H9 (cell line): ENCODE measurements at regions not wholly inside any gene's neighbourhood (a gene's known extent, or its start where the extent isn't known, plus 50 kb on each side); places are given as distances from the start of the nearest gene placed in this dataset.

Experiments
- DNase-seq: peaks from one replicate; pipeline ENCODE4 v3.0.0-alpha.2; 2017
- H2AFZ ChIP-seq: one replicate; pipeline ENCODE4 v1.6.1; 2013; ENCODE audit warnings: mild to moderate bottlenecking, low read length, control low read depth, moderate library complexity
- H2AK5ac ChIP-seq: 2 replicates; pipeline ENCODE4 v1.6.1; 2013; ENCODE audit warnings: low read length, control low read depth, mixed read lengths; ENCODE audit not compliant: insufficient read length
- H2BK120ac ChIP-seq: one replicate; pipeline ENCODE4 v1.6.1; 2013; ENCODE audit warnings: low read depth, mild to moderate bottlenecking, low read length, control low read depth, inconsistent platforms; ENCODE audit not compliant: poor library complexity, severe bottlenecking
- H2BK12ac ChIP-seq: 2 replicates; pipeline ENCODE4 v1.6.1; 2013; ENCODE audit warnings: low read length, control low read depth, mixed read lengths, low read depth; ENCODE audit not compliant: insufficient read length
- H2BK15ac ChIP-seq: 2 replicates; pipeline ENCODE4 v1.6.1; 2013; ENCODE audit warnings: low read depth, low read length, control low read depth
- H2BK20ac ChIP-seq: one replicate; pipeline ENCODE4 v1.6.1; 2013; ENCODE audit warnings: low read depth, mild to moderate bottlenecking, low read length, control low read depth, inconsistent platforms; ENCODE audit not compliant: poor library complexity, severe bottlenecking
- H2BK5ac ChIP-seq: 2 replicates; pipeline ENCODE4 v1.6.1; 2013; ENCODE audit warnings: low read length, control low read depth, mixed read lengths; ENCODE audit not compliant: insufficient read length
- H3K14ac ChIP-seq: 2 replicates; pipeline ENCODE4 v1.6.1; 2013; ENCODE audit warnings: low read length, control low read depth; ENCODE audit not compliant: insufficient read depth
- H3K18ac ChIP-seq: 2 replicates; pipeline ENCODE4 v1.6.1; 2013; ENCODE audit warnings: low read depth, mild to moderate bottlenecking, mixed read lengths, low read length, control low read depth; ENCODE audit not compliant: insufficient read length
- H3K23ac ChIP-seq: 2 replicates; pipeline ENCODE4 v1.6.1; 2013; ENCODE audit warnings: low read length, control low read depth, mixed read lengths, low read depth; ENCODE audit not compliant: insufficient read length
- H3K23me2 ChIP-seq: 2 replicates; pipeline ENCODE4 v1.6.1; 2013; ENCODE audit warnings: low read depth, mild to moderate bottlenecking, mixed read lengths, low read length, control low read depth; ENCODE audit not compliant: insufficient read length, poor library complexity, severe bottlenecking
- H3K27ac ChIP-seq: 2 replicates; pipeline ENCODE4 v1.5.1; 2013; ENCODE audit warnings: low read length, control low read depth, mixed read lengths, low read depth; ENCODE audit not compliant: insufficient read length
- H3K27me3 ChIP-seq: 2 replicates; pipeline ENCODE4 v1.6.1; 2013; ENCODE audit warnings: low read length, control low read depth, inconsistent platforms; ENCODE audit not compliant: insufficient read depth
- H3K4ac ChIP-seq: 2 replicates; pipeline ENCODE4 v1.6.1; 2013; ENCODE audit warnings: low read depth, mild to moderate bottlenecking, control low read depth, inconsistent platforms, low read length, moderate library complexity
- H3K4me1 ChIP-seq: 2 replicates; pipeline ENCODE4 v1.6.1; 2013; ENCODE audit warnings: low read length, control low read depth, inconsistent platforms; ENCODE audit not compliant: insufficient read depth
- H3K4me2 ChIP-seq: 2 replicates; pipeline ENCODE4 v1.6.1; 2013; ENCODE audit warnings: low read length, control low read depth, mixed read lengths; ENCODE audit not compliant: insufficient read length, insufficient read depth
- H3K56ac ChIP-seq: 2 replicates; pipeline ENCODE4 v1.6.1; 2013; ENCODE audit warnings: low read depth, mild to moderate bottlenecking, mixed read lengths, low read length, control low read depth; ENCODE audit not compliant: insufficient read length
- H3K79me1 ChIP-seq: 2 replicates; pipeline ENCODE4 v1.6.1; 2013; ENCODE audit warnings: low read depth, mild to moderate bottlenecking, moderate library complexity, low read length, control low read depth, inconsistent platforms; ENCODE audit not compliant: insufficient read depth, poor library complexity, severe bottlenecking
- H3K79me2 ChIP-seq: 2 replicates; pipeline ENCODE4 v1.6.1; 2013; ENCODE audit warnings: low read length, control low read depth, inconsistent platforms; ENCODE audit not compliant: insufficient read depth
- H3K9ac ChIP-seq: 2 replicates; pipeline ENCODE4 v1.6.1; 2013; ENCODE audit warnings: low read length, control low read depth, mixed read lengths; ENCODE audit not compliant: insufficient read length; ENCODE audit errors: extremely low read depth
- H3K9me3 ChIP-seq: one replicate; pipeline ENCODE4 v1.6.1; 2013; ENCODE audit warnings: low read depth, low read length, inconsistent platforms; ENCODE audit not compliant: control insufficient read depth
- H3T11ph ChIP-seq: one replicate; pipeline ENCODE4 v1.6.1; 2013; ENCODE audit warnings: mild to moderate bottlenecking, low read length, control low read depth, inconsistent platforms
- H4K20me1 ChIP-seq: one replicate; pipeline ENCODE4 v1.6.1; 2013; ENCODE audit not compliant: control insufficient read depth, insufficient read length, insufficient read depth
- H4K5ac ChIP-seq: 2 replicates; pipeline ENCODE4 v1.6.1; 2013; ENCODE audit warnings: low read depth, mild to moderate bottlenecking, mixed read lengths, low read length, control low read depth; ENCODE audit not compliant: insufficient read length
- H4K8ac ChIP-seq: replicated peaks from 2 replicates; pipeline ENCODE4 v1.6.1; 2013; ENCODE audit warnings: low read length, control low read depth, mixed read lengths, low read depth; ENCODE audit not compliant: insufficient read length
- H4K91ac ChIP-seq: 2 replicates; pipeline ENCODE4 v1.6.1; 2013; ENCODE audit warnings: low read depth, mild to moderate bottlenecking, moderate library complexity, mixed read lengths, low read length, control low read depth; ENCODE audit not compliant: insufficient read length
- H3K27ac Mint-ChIP-seq, 3 experiments: 2 replicates in 2 of 3; 3 replicates in 1 of 3; pipeline ENCODE4 v1.8.0; 2020 to 2021; ENCODE audit warnings: mixed read lengths in 3 of 3, mild to moderate bottlenecking in 1 of 3, moderate library complexity in 1 of 3
- H3K27me3 Mint-ChIP-seq: 2 replicates; pipeline ENCODE4 v1.8.0; 2021; ENCODE audit warnings: low read depth, mild to moderate bottlenecking, moderate library complexity, mixed read lengths
- H3K36me3 Mint-ChIP-seq, 3 experiments: 2 replicates in 2 of 3; 3 replicates in 1 of 3; pipeline ENCODE4 v1.8.0; 2020 to 2021; ENCODE audit warnings: low read depth in 3 of 3, mixed read lengths in 3 of 3; ENCODE audit not compliant: insufficient read depth in 1 of 3
- H3K4me1 Mint-ChIP-seq, 2 experiments: 2 replicates each; pipeline ENCODE4 v1.8.0; 2020; ENCODE audit warnings: mixed read lengths in 2 of 2
- H3K4me3 Mint-ChIP-seq, 2 experiments: 2 replicates in 1 of 2; 3 replicates in 1 of 2; pipeline ENCODE4 v1.8.0; 2020 to 2021; ENCODE audit warnings: mild to moderate bottlenecking in 2 of 2, mixed read lengths in 2 of 2, moderate library complexity in 1 of 2
- H3K9me3 Mint-ChIP-seq, 2 experiments: 2 replicates in 1 of 2; 3 replicates in 1 of 2; pipeline ENCODE4 v1.8.0; 2020; ENCODE audit warnings: mild to moderate bottlenecking in 2 of 2, mixed read lengths in 2 of 2, moderate library complexity in 1 of 2
- WGBS: extraction: QIAGEN DNeasy Blood & Tissue Kit; methylation state at CpG from one replicate; pipeline ENCODE4 v1.1.7; 2013; ENCODE audit warnings: missing lambda C conversion rate, low lambda C conversion rate, mixed read lengths; ENCODE audit not compliant: insufficient read length; ENCODE audit errors: extremely low coverage; 5-methylcytosine and 5-hydroxymethylcytosine counted together
- TF ChIP-seq, protein P1 (sequence below): fragments of 200-600 bp; sonication (generic); conservative IDR thresholded peaks from 3 replicates; pipeline ENCODE4 v1.8.0; 2021; ENCODE audit warnings: antibody characterized with exemption, mild to moderate bottlenecking

DNA sequence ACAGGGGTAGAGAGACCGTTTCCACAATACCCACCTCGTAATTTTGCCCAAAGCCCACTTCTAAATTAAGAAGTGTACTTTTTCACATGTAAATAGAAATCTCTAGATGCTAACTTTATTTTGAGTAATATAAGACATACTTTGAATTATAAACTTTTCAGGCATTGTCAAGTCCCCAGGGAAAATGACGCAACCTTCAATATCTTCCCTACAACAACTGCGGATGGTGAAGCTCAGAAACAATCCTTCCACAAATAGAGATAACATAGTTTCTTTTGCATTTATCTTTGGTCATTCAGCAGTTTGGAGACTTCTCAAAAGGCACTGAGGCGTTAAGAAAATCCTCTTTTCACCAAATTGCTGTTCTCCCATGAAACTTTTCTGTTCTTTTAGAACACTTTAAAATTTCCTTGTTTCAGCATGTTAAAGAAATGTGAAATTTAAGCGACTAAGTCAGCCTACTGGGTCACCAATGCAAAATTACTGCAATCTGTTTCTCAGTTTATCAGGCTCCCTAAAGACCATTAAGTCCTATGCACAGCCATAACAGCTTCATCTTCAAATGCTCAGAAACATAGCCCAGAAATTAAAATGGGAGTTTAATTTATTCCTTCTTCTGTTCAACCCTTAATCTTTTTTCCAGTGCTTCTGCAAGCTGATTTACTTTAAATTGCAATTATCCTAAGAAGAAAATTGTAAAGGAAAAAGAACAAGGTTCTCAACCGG, 118.3 kb upstream of the DNAJC10 start:
- Histone ChIP-seq H3K79me1 (no peaks in the 10 kb centered on the region), H3K4me2 (no peak overlapping the region), H3K4ac (no peak overlapping the region), H3K56ac (no peak overlapping the region), H2BK5ac (no peak overlapping the region), H4K91ac (no peak overlapping the region), H3K23ac (no peak overlapping the region), H4K20me1 (no peaks in the 10 kb centered on the region), H2AK5ac (no peak overlapping the region), H2BK15ac (no peak overlapping the region), H2BK120ac (no peak overlapping the region), H3T11ph (no peak overlapping the region), H3K79me2 (no peaks in the 10 kb centered on the region), H3K9me3 (no peaks in the 10 kb centered on the region), H2BK12ac (no peak overlapping the region), H3K27ac (no peak overlapping the region), H2AFZ (no peak overlapping the region), H4K5ac (no peak overlapping the region), H3K14ac (no peak overlapping the region), H3K23me2 (no peaks in the 10 kb centered on the region), H3K18ac (no peak overlapping the region), H3K9ac (no peak overlapping the region), H3K4me1 (peaks cover 2% of the 10 kb centered on the region; the same call in 1 of the 2 replicates), H4K8ac (no peak overlapping the region), H3K27me3 (no peaks in the 10 kb centered on the region), H2BK20ac (no peak overlapping the region)
- Mint-ChIP-seq H3K4me1 (peaks cover 26 to 27% of the 10 kb centered on the region in 2 experiments), H3K27ac (0 out of 7 replicates have a peak overlapping the region, but pooled peaks of 1 of the 3 experiments have one; percentile 47), H3K9me3 (no peaks in the 10 kb centered on the region), H3K27me3 (no peaks in the 10 kb centered on the region), H3K4me3 (no peak overlapping the region), H3K36me3 (no peaks in the 10 kb centered on the region)
- TF ChIP-seq, protein P1, sequence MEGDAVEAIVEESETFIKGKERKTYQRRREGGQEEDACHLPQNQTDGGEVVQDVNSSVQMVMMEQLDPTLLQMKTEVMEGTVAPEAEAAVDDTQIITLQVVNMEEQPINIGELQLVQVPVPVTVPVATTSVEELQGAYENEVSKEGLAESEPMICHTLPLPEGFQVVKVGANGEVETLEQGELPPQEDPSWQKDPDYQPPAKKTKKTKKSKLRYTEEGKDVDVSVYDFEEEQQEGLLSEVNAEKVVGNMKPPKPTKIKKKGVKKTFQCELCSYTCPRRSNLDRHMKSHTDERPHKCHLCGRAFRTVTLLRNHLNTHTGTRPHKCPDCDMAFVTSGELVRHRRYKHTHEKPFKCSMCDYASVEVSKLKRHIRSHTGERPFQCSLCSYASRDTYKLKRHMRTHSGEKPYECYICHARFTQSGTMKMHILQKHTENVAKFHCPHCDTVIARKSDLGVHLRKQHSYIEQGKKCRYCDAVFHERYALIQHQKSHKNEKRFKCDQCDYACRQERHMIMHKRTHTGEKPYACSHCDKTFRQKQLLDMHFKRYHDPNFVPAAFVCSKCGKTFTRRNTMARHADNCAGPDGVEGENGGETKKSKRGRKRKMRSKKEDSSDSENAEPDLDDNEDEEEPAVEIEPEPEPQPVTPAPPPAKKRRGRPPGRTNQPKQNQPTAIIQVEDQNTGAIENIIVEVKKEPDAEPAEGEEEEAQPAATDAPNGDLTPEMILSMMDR, result no peak
- no peak for DNase-seq
- WGBS, result no CpG with 5 or more reads among the region's 7 CpGs
